ENCODE measurements at regions not wholly inside any gene's neighbourhood (a gene's known extent, or its start where the extent isn't known, plus 50 kb on each side); places are given as distances from the start of the nearest gene placed in this dataset.

GRCh38 chr4:61027939-61028338 is 172.2 kb upstream of the ADGRL3 start:
- H3K9me3 ChIP-seq (ENCODE audit: low read length), result peaks cover 22% of the 10 kb centered on the region
- no peaks in the 10 kb centered on the region for H3K79me2 ChIP-seq (ENCODE audit: low read length)
- no peaks in the 10 kb centered on the region for H3K27me3 ChIP-seq (ENCODE audit: low read length)
- no peak overlapping the region for H3K27ac ChIP-seq (ENCODE audit: low read length)
- no peak overlapping the region for H3K4me2 ChIP-seq (ENCODE audit: low read depth, low read length, poor library complexity, severe bottlenecking)
- no peaks in the 10 kb centered on the region for H4K20me1 ChIP-seq (ENCODE audit: insufficient read depth, low read depth, low read length)
- H3K4me3 ChIP-seq (ENCODE audit: low read length), result no peak overlapping the region
- no peak for DNase-seq
- no peak overlapping the region for H2AFZ ChIP-seq (ENCODE audit: low read length)
- no peaks in the 10 kb centered on the region for H3K9me2 ChIP-seq (replicated peaks; ENCODE audit: insufficient read depth, low read length)
- H3K36me3 ChIP-seq (ENCODE audit: insufficient read depth, low read length), result no peaks in the 10 kb centered on the region
- H3K4me1 ChIP-seq (ENCODE audit: low read length), result no peaks in the 10 kb centered on the region
- no peak overlapping the region for H3K9ac ChIP-seq (ENCODE audit: low read length)

DNA sequence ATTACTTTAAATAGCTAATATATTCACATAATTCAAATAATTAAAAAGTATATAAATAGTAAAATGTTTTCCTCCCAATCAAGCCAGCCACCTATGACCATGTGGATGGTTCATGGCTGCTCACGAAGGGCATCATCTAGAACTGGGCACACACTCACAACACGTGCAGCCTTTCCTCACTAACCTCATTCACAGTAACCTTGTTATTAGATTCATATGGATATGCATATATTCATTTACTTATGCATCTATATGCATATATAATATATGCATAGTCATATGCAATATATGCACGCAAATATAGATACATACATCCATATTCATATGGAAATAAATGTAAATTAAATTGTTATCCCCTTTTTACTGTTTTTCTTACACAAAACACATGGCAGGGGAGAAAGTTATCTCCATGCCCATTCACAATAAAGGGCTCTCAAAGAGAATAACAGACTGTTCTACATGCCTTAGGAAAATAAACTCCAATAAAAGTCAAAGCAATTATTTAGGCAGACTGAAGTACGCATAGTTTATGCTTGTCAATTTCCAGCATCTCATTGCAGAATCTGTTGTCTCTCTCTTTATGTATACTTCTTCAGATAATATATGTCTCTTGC is 163.9 kb upstream of the ADGRL3 start:
- H3K9ac ChIP-seq (ENCODE audit: low read length), result no peak overlapping the region

DNA sequence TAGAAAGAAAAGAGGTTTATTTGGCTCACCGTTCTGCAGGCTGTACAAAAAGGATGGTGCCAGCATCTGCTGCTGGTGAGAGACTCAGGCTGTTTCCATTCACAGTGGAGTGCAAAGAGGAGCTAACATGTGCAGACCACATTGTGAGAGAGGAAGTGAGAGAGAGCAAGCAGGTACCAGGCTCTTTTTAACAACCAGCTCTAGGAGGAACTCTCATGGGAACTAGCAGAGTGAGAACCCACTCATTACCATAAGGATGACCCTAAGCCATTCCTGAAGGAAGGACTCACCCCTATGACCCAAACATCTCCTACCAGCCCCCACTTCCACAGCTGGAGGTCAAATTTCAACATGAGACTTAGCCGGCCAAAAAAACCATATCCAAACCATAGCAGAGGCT is 158.6 kb upstream of the ADGRL3 start:
- Histone ChIP-seq H3K9me3 (ENCODE audit: low read length) (peaks cover 22% of the 10 kb centered on the region), H3K9ac (ENCODE audit: low read length) (no peak overlapping the region), H3K4me1 (ENCODE audit: low read length) (no peaks in the 10 kb centered on the region), H3K9me2 (replicated peaks; ENCODE audit: insufficient read depth, low read length) (no peaks in the 10 kb centered on the region), H4K20me1 (ENCODE audit: insufficient read depth, low read depth, low read length) (no peaks in the 10 kb centered on the region), H3K27me3 (ENCODE audit: low read length) (no peaks in the 10 kb centered on the region), H2AFZ (ENCODE audit: low read length) (0 out of 2 replicates have a peak overlapping the region, but pooled peaks have one; percentile 20), H3K27ac (ENCODE audit: low read length) (no peak overlapping the region), H3K4me3 (ENCODE audit: low read length) (no peak overlapping the region), H3K79me2 (ENCODE audit: low read length) (no peaks in the 10 kb centered on the region), H3K36me3 (ENCODE audit: insufficient read depth, low read length) (no peaks in the 10 kb centered on the region), H3K4me2 (ENCODE audit: low read depth, low read length, poor library complexity, severe bottlenecking) (no peak overlapping the region)
- DNase-seq, result no peak

More for the DNA sequence above, 163.9 kb upstream of the ADGRL3 start:
- no peak overlapping the region for H2AFZ ChIP-seq (ENCODE audit: low read length)
- no peak for DNase-seq
- no peaks in the 10 kb centered on the region for H3K79me2 ChIP-seq (ENCODE audit: low read length)
- H3K4me1 ChIP-seq (ENCODE audit: low read length), result no peaks in the 10 kb centered on the region
- no peaks in the 10 kb centered on the region for H4K20me1 ChIP-seq (ENCODE audit: insufficient read depth, low read depth, low read length)
- no peaks in the 10 kb centered on the region for H3K9me2 ChIP-seq (replicated peaks; ENCODE audit: insufficient read depth, low read length)
- no peaks in the 10 kb centered on the region for H3K27me3 ChIP-seq (ENCODE audit: low read length)
- H3K27ac ChIP-seq (ENCODE audit: low read length), result no peak overlapping the region
- H3K9me3 ChIP-seq (ENCODE audit: low read length), result peaks cover 32% of the 10 kb centered on the region
- no peaks in the 10 kb centered on the region for H3K36me3 ChIP-seq (ENCODE audit: insufficient read depth, low read length)
- H3K4me2 ChIP-seq (ENCODE audit: low read depth, low read length, poor library complexity, severe bottlenecking), result no peak overlapping the region
- H3K4me3 ChIP-seq (ENCODE audit: low read length), result no peak overlapping the region

GRCh38 chr4:61044837-61045236 is 155.3 kb upstream of the ADGRL3 start:
- peaks cover 22% of the 10 kb centered on the region for H3K9me3 ChIP-seq (ENCODE audit: low read length)
- no peak overlapping the region for H3K27ac ChIP-seq (ENCODE audit: low read length)
- no peaks in the 10 kb centered on the region for H3K36me3 ChIP-seq (ENCODE audit: insufficient read depth, low read length)
- DNase-seq, result no peak
- H2AFZ ChIP-seq (ENCODE audit: low read length), result no peak overlapping the region
- no peaks in the 10 kb centered on the region for H4K20me1 ChIP-seq (ENCODE audit: insufficient read depth, low read depth, low read length)
- no peaks in the 10 kb centered on the region for H3K9me2 ChIP-seq (replicated peaks; ENCODE audit: insufficient read depth, low read length)
- no peaks in the 10 kb centered on the region for H3K4me1 ChIP-seq (ENCODE audit: low read length)
- H3K79me2 ChIP-seq (ENCODE audit: low read length), result no peaks in the 10 kb centered on the region
- H3K9ac ChIP-seq (ENCODE audit: low read length), result no peak overlapping the region
- no peaks in the 10 kb centered on the region for H3K27me3 ChIP-seq (ENCODE audit: low read length)
- H3K4me3 ChIP-seq (ENCODE audit: low read length), result no peak overlapping the region
- no peak overlapping the region for H3K4me2 ChIP-seq (ENCODE audit: low read depth, low read length, poor library complexity, severe bottlenecking)

DNA sequence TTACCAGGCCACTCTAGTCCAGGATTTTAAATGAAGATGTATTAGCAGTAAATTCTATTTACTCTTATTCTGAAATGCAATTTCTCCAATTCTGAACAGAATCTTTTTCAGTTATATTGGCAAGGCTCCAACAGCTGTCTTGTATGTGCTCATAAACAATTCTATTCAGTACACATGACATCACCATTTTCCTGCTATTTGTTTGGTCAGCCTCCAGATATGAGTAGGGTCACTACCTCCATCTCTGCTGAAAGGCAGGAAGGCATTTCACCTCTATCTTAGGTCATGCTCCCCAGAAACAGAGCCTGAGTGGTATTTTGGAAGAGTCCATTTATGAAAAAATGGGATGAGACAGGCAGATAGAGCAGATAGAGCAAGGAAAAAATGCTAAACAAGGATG is 151.1 kb upstream of the ADGRL3 start:
- H3K36me3 ChIP-seq (ENCODE audit: insufficient read depth, low read length), result no peaks in the 10 kb centered on the region
- no peaks in the 10 kb centered on the region for H3K27me3 ChIP-seq (ENCODE audit: low read length)
- H3K4me2 ChIP-seq (ENCODE audit: low read depth, low read length, poor library complexity, severe bottlenecking), result no peak overlapping the region
- H3K79me2 ChIP-seq (ENCODE audit: low read length), result no peaks in the 10 kb centered on the region
- H3K9me3 ChIP-seq (ENCODE audit: low read length), result peaks cover 22% of the 10 kb centered on the region
- H3K9me2 ChIP-seq (replicated peaks; ENCODE audit: insufficient read depth, low read length), result no peaks in the 10 kb centered on the region
- no peak overlapping the region for H3K4me3 ChIP-seq (ENCODE audit: low read length)
- H3K27ac ChIP-seq (ENCODE audit: low read length), result no peak overlapping the region
- no peak overlapping the region for H3K9ac ChIP-seq (ENCODE audit: low read length)
- H2AFZ ChIP-seq (ENCODE audit: low read length), result no peak overlapping the region
- H4K20me1 ChIP-seq (ENCODE audit: insufficient read depth, low read depth, low read length), result no peaks in the 10 kb centered on the region
- no peaks in the 10 kb centered on the region for H3K4me1 ChIP-seq (ENCODE audit: low read length)
- DNase-seq, result no peak

DNA sequence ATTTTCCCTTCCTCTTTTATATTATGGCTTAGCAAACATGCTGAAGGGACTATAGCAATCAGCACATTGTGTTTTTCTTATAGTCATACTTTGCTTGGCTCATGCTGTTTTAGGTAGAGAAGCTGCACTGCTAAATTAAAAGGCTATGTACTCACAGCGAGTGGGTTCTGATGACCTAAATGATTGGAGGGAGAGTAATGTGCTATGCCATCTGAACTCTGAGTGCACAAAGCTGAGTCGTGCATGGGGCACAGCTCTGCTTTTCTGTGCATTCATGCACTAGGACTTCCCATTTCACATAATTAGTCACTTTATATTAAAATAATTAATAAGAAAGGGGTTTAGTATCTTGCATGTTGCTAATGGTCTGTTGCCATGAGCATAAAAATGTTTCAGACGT is 132.7 kb upstream of the ADGRL3 start:
- Histone ChIP-seq H3K9me3 (ENCODE audit: low read length) (peaks cover 42% of the 10 kb centered on the region), H3K79me2 (ENCODE audit: low read length) (no peaks in the 10 kb centered on the region), H3K9me2 (replicated peaks; ENCODE audit: insufficient read depth, low read length) (no peaks in the 10 kb centered on the region), H3K27ac (ENCODE audit: low read length) (no peak overlapping the region), H3K36me3 (ENCODE audit: insufficient read depth, low read length) (no peaks in the 10 kb centered on the region), H3K4me3 (ENCODE audit: low read length) (no peak overlapping the region), H4K20me1 (ENCODE audit: insufficient read depth, low read depth, low read length) (no peaks in the 10 kb centered on the region), H3K27me3 (ENCODE audit: low read length) (no peaks in the 10 kb centered on the region), H3K4me1 (ENCODE audit: low read length) (no peaks in the 10 kb centered on the region), H3K4me2 (ENCODE audit: low read depth, low read length, poor library complexity, severe bottlenecking) (no peak overlapping the region), H2AFZ (ENCODE audit: low read length) (no peak overlapping the region), H3K9ac (ENCODE audit: low read length) (no peak overlapping the region)
- DNase-seq, result no peak

GRCh38 chr4:61068060-61068459 is 132.1 kb upstream of the ADGRL3 start:
- Histone ChIP-seq H3K9ac (ENCODE audit: low read length) (no peak overlapping the region), H3K27ac (ENCODE audit: low read length) (no peak overlapping the region), H3K4me3 (ENCODE audit: low read length) (no peak overlapping the region), H3K36me3 (ENCODE audit: insufficient read depth, low read length) (no peaks in the 10 kb centered on the region), H2AFZ (ENCODE audit: low read length) (no peak overlapping the region), H3K79me2 (ENCODE audit: low read length) (no peaks in the 10 kb centered on the region), H3K9me3 (ENCODE audit: low read length) (peaks cover 40% of the 10 kb centered on the region), H3K9me2 (replicated peaks; ENCODE audit: insufficient read depth, low read length) (no peaks in the 10 kb centered on the region), H3K27me3 (ENCODE audit: low read length) (no peaks in the 10 kb centered on the region), H4K20me1 (ENCODE audit: insufficient read depth, low read depth, low read length) (no peaks in the 10 kb centered on the region), H3K4me1 (ENCODE audit: low read length) (no peaks in the 10 kb centered on the region), H3K4me2 (ENCODE audit: low read depth, low read length, poor library complexity, severe bottlenecking) (no peak overlapping the region)
- no peak for DNase-seq

- no peak overlapping the region for H3K4me3 ChIP-seq (ENCODE audit: low read length)
- no peak overlapping the region for H3K27ac ChIP-seq (ENCODE audit: low read length)
- peaks cover 42% of the 10 kb centered on the region for H3K9me3 ChIP-seq (ENCODE audit: low read length)
- H3K36me3 ChIP-seq (ENCODE audit: insufficient read depth, low read length), result no peaks in the 10 kb centered on the region
- no peak overlapping the region for H3K4me2 ChIP-seq (ENCODE audit: low read depth, low read length, poor library complexity, severe bottlenecking)
- no peak for DNase-seq
- H3K9ac ChIP-seq (ENCODE audit: low read length), result no peak overlapping the region
- H3K27me3 ChIP-seq (ENCODE audit: low read length), result no peaks in the 10 kb centered on the region
- H4K20me1 ChIP-seq (ENCODE audit: insufficient read depth, low read depth, low read length), result no peaks in the 10 kb centered on the region
- H2AFZ ChIP-seq (ENCODE audit: low read length), result no peak overlapping the region
- no peaks in the 10 kb centered on the region for H3K4me1 ChIP-seq (ENCODE audit: low read length)
- H3K79me2 ChIP-seq (ENCODE audit: low read length), result no peaks in the 10 kb centered on the region
- no peaks in the 10 kb centered on the region for H3K9me2 ChIP-seq (replicated peaks; ENCODE audit: insufficient read depth, low read length)
These were observed 131.4 kb upstream of the ADGRL3 start for GRCh38 chr4:61068745-61069144.

GRCh38 chr4:61070269-61070668 is 129.9 kb upstream of the ADGRL3 start:
- Histone ChIP-seq H3K27ac (ENCODE audit: low read length) (no peak overlapping the region), H3K9ac (ENCODE audit: low read length) (no peak overlapping the region), H3K27me3 (ENCODE audit: low read length) (no peaks in the 10 kb centered on the region), H3K4me2 (ENCODE audit: low read depth, low read length, poor library complexity, severe bottlenecking) (no peak overlapping the region), H2AFZ (ENCODE audit: low read length) (no peak overlapping the region), H4K20me1 (ENCODE audit: insufficient read depth, low read depth, low read length) (no peaks in the 10 kb centered on the region), H3K36me3 (ENCODE audit: insufficient read depth, low read length) (no peaks in the 10 kb centered on the region), H3K9me2 (replicated peaks; ENCODE audit: insufficient read depth, low read length) (no peaks in the 10 kb centered on the region), H3K9me3 (ENCODE audit: low read length) (peaks cover 38% of the 10 kb centered on the region), H3K79me2 (ENCODE audit: low read length) (no peaks in the 10 kb centered on the region), H3K4me3 (ENCODE audit: low read length) (no peak overlapping the region), H3K4me1 (ENCODE audit: low read length) (no peaks in the 10 kb centered on the region)
- no peak for DNase-seq

Measured in Karpas-422 (cell line).